Fibroblast of the aortic adventitia (primary cell): ENCODE measurements at regions not wholly inside any gene's neighbourhood (a gene's known extent, or its start where the extent isn't known, plus 50 kb on each side); places are given as distances from the start of the nearest gene placed in this dataset.
A peak's percentile ranks its signal among the peaks of the same experiment; 100 is the strongest.
"Not testable (repeated sequence)": the region's sequence is repeated elsewhere in the genome, so short reads cannot be mapped to it uniquely, and the experiment has no call there.

Experiments used
- DNase-seq: peaks from one replicate; pipeline ENCODE4 v3.0.0-alpha.2; 2010; ENCODE audit warnings: low read depth
- H3K4me3 ChIP-seq: 2 replicates; pipeline ENCODE4 v1.5.1; 2011; ENCODE audit warnings: low read depth, mild to moderate bottlenecking, control low read depth, low read length, moderate library complexity
- TF ChIP-seq, protein P1 (sequence below): IDR thresholded peaks from 2 replicates; pipeline ENCODE4 v1.5.1; 2011; ENCODE audit warnings: mild to moderate bottlenecking, low read length, control low read depth, inconsistent platforms; ENCODE audit not compliant: insufficient read depth

DNA sequence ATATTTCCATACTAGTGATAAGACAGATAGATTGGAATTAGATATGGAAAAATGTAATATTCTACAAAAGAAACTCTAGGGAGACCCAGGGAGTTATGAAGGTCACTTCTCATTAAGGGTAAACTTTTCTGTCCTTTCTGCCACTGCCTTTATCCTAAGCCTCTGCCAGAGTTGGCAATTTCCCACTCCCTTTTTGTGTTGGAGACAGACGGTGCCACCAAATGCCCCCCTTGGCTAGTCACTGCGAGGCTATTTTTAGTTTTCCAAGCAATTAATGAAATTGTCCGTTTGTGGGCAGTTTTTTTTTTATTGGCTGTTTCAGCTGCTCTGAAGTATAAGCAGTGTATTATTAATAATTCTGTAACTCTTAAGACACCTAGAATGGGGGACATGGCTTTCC is 67.6 kb upstream of the TENM4 start:
- TF ChIP-seq, protein P1, sequence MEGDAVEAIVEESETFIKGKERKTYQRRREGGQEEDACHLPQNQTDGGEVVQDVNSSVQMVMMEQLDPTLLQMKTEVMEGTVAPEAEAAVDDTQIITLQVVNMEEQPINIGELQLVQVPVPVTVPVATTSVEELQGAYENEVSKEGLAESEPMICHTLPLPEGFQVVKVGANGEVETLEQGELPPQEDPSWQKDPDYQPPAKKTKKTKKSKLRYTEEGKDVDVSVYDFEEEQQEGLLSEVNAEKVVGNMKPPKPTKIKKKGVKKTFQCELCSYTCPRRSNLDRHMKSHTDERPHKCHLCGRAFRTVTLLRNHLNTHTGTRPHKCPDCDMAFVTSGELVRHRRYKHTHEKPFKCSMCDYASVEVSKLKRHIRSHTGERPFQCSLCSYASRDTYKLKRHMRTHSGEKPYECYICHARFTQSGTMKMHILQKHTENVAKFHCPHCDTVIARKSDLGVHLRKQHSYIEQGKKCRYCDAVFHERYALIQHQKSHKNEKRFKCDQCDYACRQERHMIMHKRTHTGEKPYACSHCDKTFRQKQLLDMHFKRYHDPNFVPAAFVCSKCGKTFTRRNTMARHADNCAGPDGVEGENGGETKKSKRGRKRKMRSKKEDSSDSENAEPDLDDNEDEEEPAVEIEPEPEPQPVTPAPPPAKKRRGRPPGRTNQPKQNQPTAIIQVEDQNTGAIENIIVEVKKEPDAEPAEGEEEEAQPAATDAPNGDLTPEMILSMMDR, result no peak
- DNase-seq, result no peak
- no peak overlapping the region for H3K4me3 ChIP-seq

DNA sequence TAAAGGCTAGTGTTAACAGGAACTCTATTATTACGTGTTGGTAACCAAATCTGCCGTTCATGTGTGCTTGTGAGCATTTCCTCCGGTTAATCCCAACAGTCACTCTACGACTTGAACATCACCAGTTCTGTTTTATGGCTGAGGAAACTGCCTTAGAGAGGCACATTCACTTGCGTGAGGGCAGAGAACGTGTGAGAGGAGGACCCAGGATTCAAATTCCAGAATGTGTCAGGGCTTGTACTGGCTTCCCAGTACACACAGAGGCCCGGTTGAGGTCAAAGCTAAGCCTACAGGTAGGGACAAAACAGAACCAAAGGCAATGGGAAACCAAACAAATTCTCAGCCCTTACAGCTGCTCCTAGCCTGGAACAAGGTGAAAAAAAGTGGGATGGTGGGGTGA is 66.9 kb upstream of the TENM4 start:
- TF ChIP-seq, protein P1, result no peak
- DNase-seq, result no peak

DNA sequence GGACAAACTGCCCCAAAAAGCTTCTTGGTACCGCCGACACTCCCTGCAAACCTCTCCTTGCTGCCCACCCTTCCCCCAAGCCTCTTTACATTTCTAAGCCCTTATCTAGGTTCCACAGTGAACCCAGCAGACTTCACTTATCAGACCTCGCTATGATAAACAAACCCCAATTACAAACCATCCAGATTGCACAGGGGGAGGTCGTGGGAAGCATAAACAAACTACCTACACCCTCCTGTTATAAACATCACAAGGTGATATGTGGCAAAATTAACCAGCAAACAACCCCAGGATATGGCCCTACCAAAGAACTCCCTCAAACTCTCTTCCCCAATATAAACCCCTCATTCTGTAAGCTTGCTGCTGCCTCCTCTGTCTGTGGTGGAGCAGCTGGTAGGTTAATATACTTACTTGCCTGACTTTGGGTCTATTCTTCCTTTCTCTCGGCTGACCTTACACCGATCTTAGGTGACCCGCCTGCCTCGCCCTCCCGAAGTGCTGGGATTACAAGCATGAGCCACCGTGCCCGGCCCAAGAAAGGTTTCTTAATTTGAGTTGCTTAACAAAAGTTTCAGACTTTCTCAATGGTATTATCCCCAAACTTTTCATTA is 66.0 kb upstream of the TENM4 start:
- TF ChIP-seq, protein P1, result no peak
- DNase-seq, result no peak
- no peak overlapping the region for H3K4me3 ChIP-seq

More for the DNA sequence above, 66.9 kb upstream of the TENM4 start:
- no peak overlapping the region for H3K4me3 ChIP-seq

DNA sequence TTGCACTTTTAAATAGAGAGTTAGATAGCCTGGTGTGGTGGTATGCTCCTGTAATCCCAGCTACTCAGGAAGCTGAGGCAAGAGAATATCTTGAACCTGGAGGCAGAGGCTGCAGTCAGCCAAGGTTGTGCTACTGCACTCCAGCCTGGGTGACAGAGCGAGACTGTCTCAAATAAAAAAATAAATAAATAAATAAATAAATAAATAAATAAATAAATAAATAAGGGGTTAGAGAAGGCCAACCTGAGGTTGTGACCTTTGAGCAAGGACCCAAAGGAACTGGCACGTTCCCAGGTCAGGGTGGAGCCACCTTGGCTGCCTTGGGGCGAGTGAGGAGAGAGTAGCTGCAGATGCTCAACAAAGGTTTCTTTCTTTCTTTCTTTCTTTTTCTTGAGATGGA is 65.3 kb upstream of the TENM4 start:
- H3K4me3 ChIP-seq, result no peak overlapping the region
- TF ChIP-seq, protein P1, result no peak
- DNase-seq, result no peak

DNA sequence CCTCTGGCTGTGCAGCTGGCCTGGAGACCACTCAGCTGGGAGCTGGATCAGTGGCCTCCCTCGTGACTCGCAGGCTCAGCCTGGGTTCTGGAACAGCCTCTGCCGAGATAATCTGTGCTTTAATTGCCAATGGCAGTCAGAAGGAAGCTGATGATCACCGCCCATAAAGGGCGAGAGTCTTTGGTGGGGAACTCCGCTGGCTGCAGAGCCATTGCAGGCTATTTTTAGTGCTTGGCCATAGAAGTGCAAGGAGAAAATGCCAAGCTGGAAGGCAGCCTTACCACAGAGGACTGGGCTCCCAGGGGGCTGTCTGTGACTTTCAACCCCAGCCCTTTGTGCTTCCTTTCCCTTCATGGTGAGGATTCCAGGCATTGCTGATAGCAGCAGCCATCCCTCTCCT is 62.2 kb upstream of the TENM4 start:
- peak; percentile 72 for DNase-seq
- TF ChIP-seq, protein P1, result no peak

DNA sequence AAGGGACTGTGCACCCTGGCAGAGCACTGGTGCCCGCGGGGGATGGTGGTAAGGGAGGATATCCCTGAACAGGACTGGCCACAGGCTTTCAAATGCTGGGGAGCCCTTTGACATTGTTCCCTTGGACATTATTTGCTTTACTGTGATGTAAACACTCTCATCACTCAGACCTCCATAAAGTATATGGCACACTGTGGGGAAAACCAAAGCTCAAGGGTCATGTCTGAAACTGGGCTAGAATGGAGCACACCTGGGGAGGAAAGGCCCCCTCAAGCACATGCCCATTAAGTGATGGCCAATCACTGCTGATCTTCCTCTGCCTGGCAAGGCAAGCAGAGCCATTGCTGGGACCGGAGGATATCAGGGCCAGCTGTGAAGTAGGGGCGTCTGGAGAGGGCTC is 60.9 kb upstream of the TENM4 start:
- H3K4me3 ChIP-seq, result no peak overlapping the region
- TF ChIP-seq, protein P1, result no peak
- no peak for DNase-seq

More for the DNA sequence above, 62.2 kb upstream of the TENM4 start:
- H3K4me3 ChIP-seq, result no peak overlapping the region

DNA sequence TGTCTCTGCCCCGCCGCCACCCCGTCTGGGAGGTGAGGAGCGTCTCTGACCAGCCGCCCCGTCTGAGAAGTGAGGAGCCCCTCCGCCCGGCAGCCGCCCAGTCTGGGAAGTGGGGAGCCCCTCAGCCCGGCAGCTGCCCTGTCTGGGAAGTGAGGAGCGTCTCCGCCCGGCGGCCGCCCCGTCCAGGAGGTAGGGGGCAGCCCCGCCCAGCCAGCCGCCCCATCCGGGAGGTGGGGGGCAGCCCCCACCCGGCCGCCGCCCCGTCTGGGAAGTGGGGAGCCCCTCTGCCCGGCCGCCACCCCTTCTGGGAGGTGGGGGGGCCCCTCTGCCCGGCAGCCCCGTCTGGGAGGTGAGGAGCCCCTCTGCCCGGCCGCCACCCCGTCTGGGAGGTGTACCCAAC is 59.1 kb upstream of the TENM4 start:
- H3K4me3 ChIP-seq, DNase-seq: not testable (repeated sequence)
